SK-N-SH (cell line): ENCODE measurements at regions not wholly inside any gene's neighbourhood (a gene's known extent, or its start where the extent isn't known, plus 50 kb on each side); places are given as distances from the start of the nearest gene placed in this dataset.

Experiments
- CTCF ChIA-PET: fragments of 300-600, 350-600 bp; formaldehyde crosslinking; extraction: SDS; loops from one replicate; lab custom pipeline; 2021; lab: Yijun Ruan, JAX
- POLR2A ChIA-PET: fragments of 350-600 bp; sonication (Branson Sonifier 250); formaldehyde crosslinking; extraction: SDS; loops from one replicate; lab custom pipeline; 2020; ENCODE audit warnings: antibody characterized with exemption, inconsistent platforms; lab: Yijun Ruan, JAX
- DNase-seq: peaks from one replicate; pipeline ENCODE4 v3.0.0; 2012
- H2AFZ ChIP-seq: fragments of 200-600 bp; sonication (generic); 2 replicates; pipeline ENCODE4 v1.8.1; 2016; ENCODE audit warnings: antibody characterized with exemption, mild to moderate bottlenecking, low read depth
- H3F3A ChIP-seq: fragments of 200-600 bp; sonication (generic); replicated peaks from 2 replicates; pipeline ENCODE3; 2016; ENCODE audit warnings: antibody characterized with exemption, mild to moderate bottlenecking; ENCODE audit not compliant: insufficient read depth
- H3K27ac ChIP-seq, 2 experiments: fragments of 200-500 bp in 1 of 2; fragments of 200-600 bp in 1 of 2; sonication (Bioruptor generic) in 1 of 2; sonication (generic), shearing (Covaris generic) in 1 of 2; 2 replicates each; pipeline versions ENCODE4 v1.5.1 to v1.6.1; 2014 to 2016; ENCODE audit warnings: low read depth in 2 of 2, inconsistent platforms in 1 of 2, low read length in 1 of 2, mild to moderate bottlenecking in 1 of 2, mixed read lengths in 1 of 2
- H3K27me3 ChIP-seq: fragments of 200-600 bp; sonication (generic), shearing (Covaris generic); 2 replicates; pipeline ENCODE4 v1.6.1; 2016; ENCODE audit warnings: mixed run types; ENCODE audit not compliant: insufficient read depth
- H3K36me3 ChIP-seq, 2 experiments: fragments of 200-500 bp in 1 of 2; fragments of 200-600 bp in 1 of 2; sonication (Bioruptor generic) in 1 of 2; sonication (generic) in 1 of 2; replicated peaks in 1 of 2; 2 replicates each; pipeline versions ENCODE3 to v1.5.1; 2014 to 2016; ENCODE audit warnings: low read length in 1 of 2, mild to moderate bottlenecking in 1 of 2; ENCODE audit not compliant: insufficient read depth in 2 of 2, control insufficient read depth in 1 of 2
- H3K4me1 ChIP-seq, 2 experiments: fragments of 200-500 bp in 1 of 2; fragments of 200-600 bp in 1 of 2; sonication (Bioruptor generic) in 1 of 2; sonication (generic), shearing (Covaris generic) in 1 of 2; 2 replicates each; pipeline versions ENCODE4 v1.5.1 to v1.6.1; 2014 to 2016; ENCODE audit warnings: low read depth in 1 of 2, low read length in 1 of 2, mixed run types in 1 of 2; ENCODE audit not compliant: insufficient read depth in 2 of 2, control insufficient read depth in 1 of 2
- H3K4me2 ChIP-seq: fragments of 200-600 bp; sonication (generic), shearing (Covaris generic); 2 replicates; pipeline ENCODE4 v1.6.1; 2017; ENCODE audit warnings: mixed run types
- H3K4me3 ChIP-seq, 2 experiments: fragments of 200-500 bp in 1 of 2; fragments of 200-600 bp in 1 of 2; sonication (Bioruptor generic) in 1 of 2; sonication (generic), shearing (Covaris generic) in 1 of 2; 2 replicates each; pipeline versions ENCODE4 v1.5.1 to v1.8.1; 2014 to 2016; ENCODE audit warnings: low read depth in 2 of 2, inconsistent platforms in 1 of 2, low read length in 1 of 2, mild to moderate bottlenecking in 1 of 2, mixed read lengths in 1 of 2, moderate library complexity in 1 of 2
- H3K79me2 ChIP-seq: fragments of 200-600 bp; sonication (generic); 2 replicates; pipeline ENCODE4 v1.8.1; 2017; ENCODE audit warnings: mild to moderate bottlenecking; ENCODE audit not compliant: insufficient read depth
- H3K9ac ChIP-seq: fragments of 200-600 bp; sonication (generic); 2 replicates; pipeline ENCODE4 v1.6.1; 2017; ENCODE audit warnings: mixed run types
- H3K9me2 ChIP-seq: fragments of 200-600 bp; sonication (generic); 2 replicates; pipeline ENCODE4 v1.6.1; 2017; ENCODE audit warnings: mixed run types
- H3K9me3 ChIP-seq: fragments of 200-600 bp; sonication (generic); 2 replicates; pipeline ENCODE4 v1.6.1; 2017; ENCODE audit warnings: mixed run types, mild to moderate bottlenecking, moderate library complexity
- H4K20me1 ChIP-seq: fragments of 200-600 bp; sonication (generic); 2 replicates; pipeline ENCODE4 v1.6.1; 2017; ENCODE audit warnings: mild to moderate bottlenecking, mixed run types; ENCODE audit not compliant: insufficient read depth
- CHD2 ChIP-seq: fragments of 150-350 bp; IDR thresholded peaks from 2 replicates; pipeline ENCODE4 v1.6.1; 2018; ENCODE audit warnings: low read length; ENCODE audit not compliant: partially characterized antibody
- CTCF ChIP-seq: fragments of 200-600 bp; sonication (generic); IDR thresholded peaks from 2 replicates; pipeline ENCODE4 v1.6.1; 2017; ENCODE audit warnings: antibody characterized with exemption, mild to moderate bottlenecking, moderate library complexity
- ELF1 ChIP-seq: IDR thresholded peaks from 2 replicates; pipeline ENCODE4 v1.4.0; 2012
- EP300 ChIP-seq, 2 experiments: IDR thresholded peaks; 2 replicates each; pipeline versions ENCODE4 v1.4.0 to v1.6.1; 2012; ENCODE audit warnings: borderline replicate concordance in 1 of 2, low read depth in 1 of 2, low read length in 1 of 2
- EZH2phosphoT487 ChIP-seq: fragments of 200-600 bp; sonication (generic); IDR thresholded peaks from 2 replicates; pipeline ENCODE4 v1.6.1; 2017; ENCODE audit warnings: low read depth, mixed run types, mild to moderate bottlenecking, antibody characterized with exemption, moderate library complexity, borderline replicate concordance
- FOSL2 ChIP-seq: IDR thresholded peaks from 2 replicates; pipeline ENCODE4 v1.4.0; 2012; ENCODE audit warnings: low read depth, mild to moderate bottlenecking, moderate library complexity, borderline replicate concordance
- FOXM1 ChIP-seq: IDR thresholded peaks from 2 replicates; pipeline ENCODE4 v1.4.0; 2012; ENCODE audit warnings: low read depth, mild to moderate bottlenecking
- IRF3 ChIP-seq: fragments of 150-350 bp; IDR thresholded peaks from 2 replicates; pipeline ENCODE4 v1.6.1; 2016; ENCODE audit warnings: mild to moderate bottlenecking, low read depth, low read length
- JUND ChIP-seq: IDR thresholded peaks from 2 replicates; pipeline ENCODE4 v1.4.0; 2012
- MEF2A ChIP-seq: IDR thresholded peaks from 2 replicates; pipeline ENCODE4 v1.4.0; 2012; ENCODE audit warnings: low read depth, borderline replicate concordance
- MXI1 ChIP-seq: IDR thresholded peaks from 2 replicates; pipeline ENCODE4 v1.6.1; 2012; ENCODE audit warnings: mild to moderate bottlenecking, low read depth, low read length, improper control_type of control experiment
- NRF1 ChIP-seq: IDR thresholded peaks from 2 replicates; pipeline ENCODE4 v1.6.1; 2012; ENCODE audit warnings: low read depth, mild to moderate bottlenecking, low read length
- PBX3 ChIP-seq: IDR thresholded peaks from 2 replicates; pipeline ENCODE4; 2012
- POLR2AphosphoS5 ChIP-seq: IDR thresholded peaks from 2 replicates; pipeline ENCODE4 v1.6.1; 2012; ENCODE audit warnings: low read depth, low read length
- RAD21 ChIP-seq: IDR thresholded peaks from 2 replicates; pipeline ENCODE4 v1.6.1; 2012; ENCODE audit warnings: mild to moderate bottlenecking, low read length
- RCOR1 ChIP-seq: fragments of 150-350 bp; IDR thresholded peaks from 2 replicates; pipeline ENCODE4 v1.6.1; 2017; ENCODE audit warnings: antibody characterized with exemption, low read length
- RFX5 ChIP-seq: IDR thresholded peaks from 2 replicates; pipeline ENCODE4 v1.6.1; 2012; ENCODE audit warnings: mild to moderate bottlenecking, improper control_type of control experiment, low read length
- RXRA ChIP-seq: IDR thresholded peaks from 2 replicates; pipeline ENCODE4 v1.4.0; 2012; ENCODE audit warnings: low read depth, mild to moderate bottlenecking, borderline replicate concordance
- SIN3A ChIP-seq: IDR thresholded peaks from 2 replicates; pipeline ENCODE4 v1.6.1; 2012; ENCODE audit warnings: low read depth, mild to moderate bottlenecking, low read length, moderate library complexity, borderline replicate concordance
- TAF1 ChIP-seq: IDR thresholded peaks from 2 replicates; pipeline ENCODE4 v1.6.1; 2012; ENCODE audit warnings: low read depth, mild to moderate bottlenecking, low read length, moderate library complexity, borderline replicate concordance
- USF2 ChIP-seq: fragments of 150-350 bp; IDR thresholded peaks from 2 replicates; pipeline ENCODE4 v1.6.1; 2017; ENCODE audit warnings: antibody characterized with exemption, low read length, low read depth, borderline replicate concordance
- WGBS: methylation state at CpG from one replicate; pipeline ENCODE4 v1.1.6; 2017; ENCODE audit warnings: low lambda C conversion rate; 5-methylcytosine and 5-hydroxymethylcytosine counted together

GRCh38 chr12:111174961-111175345, 193.9 kb downstream of the PHETA1 start:
- H3K27ac ChIP-seq: peak overlapping the region in 1 of 2 experiments; percentile 39; a peak in 1 of 4 replicates
- H3F3A ChIP-seq: no peaks in the 10 kb centered on the region
- no peaks in the 10 kb centered on the region for H3K9me2 ChIP-seq
- ChIA-PET POLR2A (no interaction called here), CTCF (interaction anchor here (0.8 to 2.4 kb wide), 16 partner anchors 9 to 237 kb away, joined by 3 to 8 read pairs (median 3); no protein-coding TSS in a partner anchor)
- no peak overlapping the region for H3K4me2 ChIP-seq
- no peak for TF ChIP-seq RXRA
- no peak for TF ChIP-seq CTCF
- TF ChIP-seq USF2: no peak
- no peak for TF ChIP-seq RFX5
- no peak for TF ChIP-seq ELF1
- no peak for TF ChIP-seq POLR2AphosphoS5
- no peak for TF ChIP-seq CHD2
- TF ChIP-seq EZH2phosphoT487: no peak
- no peak for TF ChIP-seq RCOR1
- TF ChIP-seq SIN3A: no peak
- TF ChIP-seq MEF2A: no peak
- no peak for TF ChIP-seq NRF1
- TF ChIP-seq MXI1: no peak
- H4K20me1 ChIP-seq: no peaks in the 10 kb centered on the region
- no peaks in the 10 kb centered on the region for H3K36me3 ChIP-seq
- 13% methylated on average over 3 of the region's 3 CpGs for WGBS
- no peak overlapping the region for H3K4me3 ChIP-seq
- no peaks in the 10 kb centered on the region for H3K9me3 ChIP-seq
- H3K79me2 ChIP-seq: no peaks in the 10 kb centered on the region
- no peak overlapping the region for H3K9ac ChIP-seq
- peaks cover 0 to 63% of the 10 kb centered on the region in 2 experiments; a peak in 2 of 4 replicates for H3K4me1 ChIP-seq
- no peak overlapping the region for H2AFZ ChIP-seq
- no peaks in the 10 kb centered on the region for H3K27me3 ChIP-seq
- DNase-seq: no peak

- Histone ChIP-seq H3K79me2 (no peaks in the 10 kb centered on the region), H3K4me2 (no peak overlapping the region), H3K9ac (no peak overlapping the region), H2AFZ (no peak overlapping the region), H3K27me3 (no peaks in the 10 kb centered on the region), H3K9me3 (no peaks in the 10 kb centered on the region), H3F3A (no peaks in the 10 kb centered on the region), H3K4me1 (peaks cover 0 to 58% of the 10 kb centered on the region in 2 experiments; a peak in 2 of 4 replicates), H3K4me3 (no peak overlapping the region), H3K27ac (peak overlapping the region in 1 of 2 experiments; percentile 47; a peak in 2 of 4 replicates), H4K20me1 (no peaks in the 10 kb centered on the region), H3K36me3 (no peaks in the 10 kb centered on the region), H3K9me2 (no peaks in the 10 kb centered on the region)
- CTCF ChIA-PET: interaction anchor here (0.6 to 2.5 kb wide), 18 partner anchors 8 to 237 kb away, joined by 3 to 11 read pairs (median 3); no protein-coding TSS in a partner anchor
- no peak for DNase-seq
- 67% methylated on average over 8 of the region's 8 CpGs for WGBS
- POLR2A ChIA-PET: interaction anchor here (0.6 kb wide), 1 partner anchor 35 kb away, joined by 3 read pairs; no protein-coding TSS in a partner anchor
- TF ChIP-seq TAF1: no peak
- TF ChIP-seq PBX3: no peak
- TF ChIP-seq FOXM1: no peak
- TF ChIP-seq IRF3: no peak
- no peak for TF ChIP-seq USF2
- no peak for TF ChIP-seq JUND
- TF ChIP-seq EP300 (IDR thresholded peaks at IDR 0.05; ENCODE audit: borderline replicate concordance in 1 of 2, low read depth in 1 of 2, low read length in 1 of 2): no peak
- TF ChIP-seq FOSL2: no peak
- no peak for TF ChIP-seq NRF1
- peak; percentile 39; the same call in 1 of the 2 replicates for TF ChIP-seq RCOR1
- TF ChIP-seq RAD21: peak; percentile 64
- no peak for TF ChIP-seq ELF1
Measured at GRCh38 chr12:111174251-111174960, 194.5 kb downstream of the PHETA1 start.
